Hepatocyte (in vitro differentiated cells): ENCODE measurements at regions not wholly inside any gene's neighbourhood (a gene's known extent, or its start where the extent isn't known, plus 50 kb on each side); places are given as distances from the start of the nearest gene placed in this dataset.
"Not testable (repeated sequence)": the region's sequence is repeated elsewhere in the genome, so short reads cannot be mapped to it uniquely, and the experiment has no call there.

ENCODE experiments used
- DNase-seq: peaks from one replicate; pipeline ENCODE4 v3.0.0-alpha.2; 2016; ENCODE audit warnings: low spot score
- H2AFZ ChIP-seq: fragments of 200-600 bp; sonication (generic); 2 replicates; pipeline ENCODE4 v1.6.0; 2016; ENCODE audit warnings: antibody characterized with exemption, mild to moderate bottlenecking
- H3K27ac ChIP-seq: fragments of 200-600 bp; sonication (generic); 2 replicates; pipeline ENCODE4 v1.5.1; 2016; ENCODE audit warnings: mild to moderate bottlenecking
- H3K27me3 ChIP-seq: fragments of 200-600 bp; sonication (generic); 2 replicates; pipeline ENCODE4 v1.6.1; 2016
- H3K36me3 ChIP-seq: fragments of 200-600 bp; sonication (generic); replicated peaks from 2 replicates; pipeline ENCODE4 v1.5.1; 2016; ENCODE audit warnings: low read depth; ENCODE audit not compliant: insufficient read depth
- H3K4me1 ChIP-seq: fragments of 200-600 bp; sonication (generic); 2 replicates; pipeline ENCODE4 v1.5.1; 2016; ENCODE audit warnings: mild to moderate bottlenecking, moderate library complexity; ENCODE audit not compliant: insufficient read depth
- H3K4me2 ChIP-seq: fragments of 200-600 bp; sonication (generic); 2 replicates; pipeline ENCODE4 v1.6.0; 2016
- H3K4me3 ChIP-seq: fragments of 200-600 bp; sonication (generic); 2 replicates; pipeline ENCODE4 v1.5.1; 2016; ENCODE audit warnings: mild to moderate bottlenecking
- H3K79me2 ChIP-seq: fragments of 200-600 bp; sonication (generic); 2 replicates; pipeline ENCODE4 v1.6.0; 2017; ENCODE audit warnings: mild to moderate bottlenecking
- H3K9me2 ChIP-seq: fragments of 200-600 bp; sonication (generic); replicated peaks from 2 replicates; pipeline ENCODE4 v1.6.0; 2017; ENCODE audit warnings: mild to moderate bottlenecking; ENCODE audit not compliant: insufficient read depth
- H3K9me3 ChIP-seq: fragments of 200-600 bp; sonication (generic); 2 replicates; pipeline ENCODE4 v1.5.1; 2016; ENCODE audit warnings: low read depth, mild to moderate bottlenecking
- H4K20me1 ChIP-seq: fragments of 200-600 bp; sonication (generic); 2 replicates; pipeline ENCODE4 v1.6.0; 2016; ENCODE audit warnings: mild to moderate bottlenecking; ENCODE audit not compliant: insufficient read depth, poor library complexity, severe bottlenecking
- WGBS: methylation state at CpG from one replicate; pipeline ENCODE4 v1.1.6; 2016; ENCODE audit warnings: low lambda C conversion rate; ENCODE audit errors: missing lambda C conversion rate; 5-methylcytosine and 5-hydroxymethylcytosine counted together

DNA sequence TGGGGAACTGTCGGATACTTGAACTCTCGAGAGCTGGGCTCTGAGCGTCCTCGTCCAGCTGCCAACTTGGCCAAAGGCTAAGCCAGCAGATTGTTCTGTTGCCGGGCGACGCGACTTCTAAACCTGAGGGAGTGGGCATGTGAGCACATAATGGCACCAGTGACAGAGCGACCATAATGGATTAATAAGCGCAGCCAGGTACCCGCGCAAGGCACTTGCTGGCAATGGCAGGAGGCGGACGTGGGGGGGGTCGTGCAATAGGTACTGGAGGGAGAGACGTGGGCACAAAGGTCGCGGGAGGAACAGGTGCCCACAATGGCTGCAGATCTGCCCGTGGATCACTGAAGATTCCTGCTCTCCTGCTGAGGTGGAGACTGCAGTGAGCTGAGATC lies 1368.7 kb downstream of the CDH12 start:
- not testable (repeated sequence) for H3K9me2 ChIP-seq, H3K4me1 ChIP-seq, H3K4me2 ChIP-seq, H3K36me3 ChIP-seq, H2AFZ ChIP-seq, H3K4me3 ChIP-seq, H3K27ac ChIP-seq, H3K79me2 ChIP-seq, H4K20me1 ChIP-seq, DNase-seq, H3K9me3 ChIP-seq, H3K27me3 ChIP-seq
- over 99% methylated on average over 15 of the region's 19 CpGs for WGBS

DNA sequence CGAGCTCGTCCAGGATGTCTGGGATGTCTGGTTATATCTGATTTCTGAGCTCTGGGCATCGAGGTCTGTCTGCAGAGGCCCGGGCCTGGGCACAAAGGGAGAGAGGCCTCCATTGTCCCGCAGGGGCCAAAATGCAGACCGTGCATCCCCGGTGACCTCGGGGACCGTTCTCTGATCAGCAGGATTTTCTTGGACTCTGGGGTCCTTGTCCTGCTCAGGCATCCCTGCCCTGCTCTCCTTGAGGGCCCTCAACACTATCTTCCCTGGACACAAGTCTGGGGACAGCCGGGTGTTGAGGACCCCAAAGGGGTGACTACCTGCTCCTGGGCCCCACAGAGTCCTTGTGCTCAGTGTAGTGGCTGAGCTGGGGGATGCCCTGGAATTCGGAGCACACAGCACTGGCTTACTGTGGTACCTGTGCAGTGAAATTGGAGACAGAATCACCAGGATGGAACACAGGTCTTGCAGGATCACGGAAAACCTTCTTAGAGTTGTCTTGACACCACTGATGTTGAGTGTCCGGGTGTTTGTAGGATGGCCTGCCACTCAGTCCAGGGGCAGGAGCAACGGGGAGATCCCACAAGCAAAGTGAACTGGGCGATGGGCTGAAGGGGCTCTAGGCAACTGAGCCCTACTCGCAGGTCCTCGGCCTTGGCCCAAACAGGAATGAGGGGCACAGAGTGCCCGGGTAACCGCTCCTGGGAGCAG lies 1369.2 kb downstream of the CDH12 start:
- H3K9me3 ChIP-seq, H3K36me3 ChIP-seq, H3K4me1 ChIP-seq, H3K27me3 ChIP-seq, H3K4me3 ChIP-seq, H3K79me2 ChIP-seq, H4K20me1 ChIP-seq, H2AFZ ChIP-seq, DNase-seq, H3K27ac ChIP-seq, H3K9me2 ChIP-seq, H3K4me2 ChIP-seq: not testable (repeated sequence)
- WGBS, result 98% methylated on average over 18 of the region's 19 CpGs

DNA sequence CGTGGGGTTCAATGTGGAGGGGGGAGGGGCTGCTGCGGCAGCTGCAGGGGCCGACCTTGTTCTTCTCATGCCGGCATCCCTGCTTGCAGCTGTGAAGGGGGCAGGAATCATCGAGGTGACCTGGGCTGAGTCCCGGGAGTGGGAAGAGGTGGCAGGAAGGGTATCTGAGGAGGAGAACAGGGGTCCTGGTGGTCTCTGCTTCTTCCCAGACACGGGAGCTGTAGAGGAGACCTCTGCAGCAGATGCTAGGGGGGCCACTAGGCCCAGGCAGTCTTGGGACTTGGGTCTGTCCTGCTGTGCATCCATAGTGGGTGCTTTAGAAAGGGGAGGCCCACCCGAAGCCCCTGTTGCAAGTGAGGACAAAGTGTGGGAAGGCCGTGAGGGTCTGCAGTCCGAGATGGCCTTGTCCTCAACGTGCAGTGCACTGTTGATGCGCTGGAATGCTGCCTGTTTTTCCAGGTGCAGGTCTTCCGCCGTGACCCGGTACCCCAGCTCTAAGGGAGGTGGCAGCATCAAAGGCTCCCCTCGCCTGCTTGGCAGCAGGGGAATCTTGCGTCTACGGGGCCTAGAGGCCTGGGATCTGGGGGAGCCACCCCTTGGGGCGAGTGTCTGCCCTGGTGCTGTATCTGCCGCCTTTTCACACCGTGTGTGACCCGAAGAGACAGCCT lies 1370.0 kb downstream of the CDH12 start:
- DNase-seq, H3K36me3 ChIP-seq, H4K20me1 ChIP-seq, H3K4me3 ChIP-seq, H3K27me3 ChIP-seq, H3K9me3 ChIP-seq, H3K4me2 ChIP-seq, H3K27ac ChIP-seq, H2AFZ ChIP-seq, H3K4me1 ChIP-seq, H3K79me2 ChIP-seq, H3K9me2 ChIP-seq: not testable (repeated sequence)
- 96% methylated on average over 20 of the region's 22 CpGs for WGBS

DNA sequence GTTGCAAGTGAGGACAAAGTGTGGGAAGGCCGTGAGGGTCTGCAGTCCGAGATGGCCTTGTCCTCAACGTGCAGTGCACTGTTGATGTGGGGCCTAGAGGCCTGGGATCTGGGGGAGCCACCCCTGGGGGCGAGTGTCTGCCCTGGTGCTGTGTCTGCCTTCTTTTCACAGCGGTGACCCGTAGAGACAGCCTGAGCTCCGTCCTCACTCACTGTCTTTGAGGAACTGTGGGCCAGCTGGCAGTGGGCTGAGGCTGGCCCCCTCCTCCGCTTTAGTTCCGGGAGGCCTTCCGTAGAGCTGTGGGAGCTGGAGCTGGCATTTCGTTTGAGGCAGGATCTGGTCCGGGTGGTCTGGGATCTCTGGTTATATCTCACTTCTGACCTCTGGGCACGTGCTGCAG lies 1370.6 kb downstream of the CDH12 start:
- not testable (repeated sequence) for H3K27me3 ChIP-seq, H3K27ac ChIP-seq, H3K9me3 ChIP-seq, H3K4me3 ChIP-seq, H3K79me2 ChIP-seq, H3K9me2 ChIP-seq, DNase-seq, H4K20me1 ChIP-seq, H3K36me3 ChIP-seq, H3K4me2 ChIP-seq, H3K4me1 ChIP-seq, H2AFZ ChIP-seq
- WGBS, result 93% methylated on average over 13 of the region's 13 CpGs

DNA sequence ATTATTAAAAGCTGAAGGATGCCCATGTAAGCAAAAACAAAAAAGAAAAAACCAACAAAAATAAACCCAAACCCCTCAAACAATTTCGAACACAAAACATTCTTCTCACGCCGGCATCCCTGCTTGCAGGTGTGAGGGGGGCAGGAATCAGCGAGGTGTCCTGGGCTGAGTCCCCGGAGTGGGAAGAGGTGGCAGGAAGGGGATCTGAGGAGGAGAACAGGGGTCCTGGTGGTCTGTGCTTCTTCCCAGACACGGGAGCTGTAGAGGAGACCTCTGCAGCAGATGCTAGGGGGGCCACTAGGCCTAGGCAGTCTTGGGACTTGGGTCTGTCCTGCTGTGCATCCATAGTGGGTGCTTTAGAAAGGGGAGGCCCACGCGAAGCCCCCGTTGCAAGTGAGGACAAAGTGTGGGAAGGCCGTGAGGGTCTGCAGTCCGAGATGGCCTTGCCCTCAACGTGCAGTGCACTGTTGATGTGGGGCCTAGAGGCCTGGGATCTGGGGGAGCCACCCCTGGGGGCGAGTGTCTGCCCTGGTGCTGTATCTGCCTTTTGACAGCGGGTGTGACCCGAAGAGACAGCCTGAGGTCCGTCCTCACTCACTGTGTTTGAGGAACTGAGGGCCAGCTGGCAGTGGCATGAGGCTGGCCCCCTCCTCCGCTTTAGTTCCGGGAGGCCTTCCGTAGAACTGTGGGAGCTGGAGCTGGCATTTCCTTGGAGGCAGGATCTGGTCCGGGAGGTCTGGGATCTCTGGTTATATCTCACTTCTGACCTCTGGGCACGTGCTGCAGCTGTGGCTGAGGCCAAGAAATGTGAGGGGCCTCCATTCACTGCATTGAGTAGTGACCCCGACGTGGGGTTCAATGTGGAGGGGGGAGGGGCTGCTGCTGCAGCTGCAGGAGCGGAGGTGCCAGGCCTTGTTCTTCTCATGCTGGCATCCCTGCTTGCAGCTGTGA lies 1371.5 kb downstream of the CDH12 start:
- not testable (repeated sequence) for DNase-seq, H3K9me3 ChIP-seq, H3K79me2 ChIP-seq, H3K4me2 ChIP-seq, H3K27me3 ChIP-seq, H3K4me1 ChIP-seq, H3K27ac ChIP-seq, H4K20me1 ChIP-seq, H2AFZ ChIP-seq, H3K4me3 ChIP-seq, H3K36me3 ChIP-seq, H3K9me2 ChIP-seq
- WGBS, result 94% methylated on average over 24 of the region's 24 CpGs

DNA sequence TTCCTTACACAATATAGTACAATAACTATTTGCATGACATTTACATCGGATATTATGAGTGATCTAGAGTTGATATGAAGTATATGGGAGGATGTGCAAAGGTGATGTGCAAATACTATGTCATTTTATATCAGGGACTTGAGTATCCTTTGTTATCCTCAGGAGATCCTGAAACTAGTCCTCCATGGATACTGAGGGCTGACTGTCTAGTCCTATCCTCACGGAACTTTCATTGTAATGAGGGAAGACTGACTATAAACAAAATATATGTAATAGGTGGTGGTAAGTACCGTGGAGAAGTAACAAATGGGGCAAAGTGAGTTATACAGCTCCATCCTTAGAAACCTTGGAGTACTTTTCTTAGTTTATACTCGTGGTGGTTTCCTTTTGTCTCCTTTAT lies 1373.1 kb downstream of the CDH12 start:
- not testable (repeated sequence) for H3K79me2 ChIP-seq, H4K20me1 ChIP-seq, H3K4me1 ChIP-seq

DNA sequence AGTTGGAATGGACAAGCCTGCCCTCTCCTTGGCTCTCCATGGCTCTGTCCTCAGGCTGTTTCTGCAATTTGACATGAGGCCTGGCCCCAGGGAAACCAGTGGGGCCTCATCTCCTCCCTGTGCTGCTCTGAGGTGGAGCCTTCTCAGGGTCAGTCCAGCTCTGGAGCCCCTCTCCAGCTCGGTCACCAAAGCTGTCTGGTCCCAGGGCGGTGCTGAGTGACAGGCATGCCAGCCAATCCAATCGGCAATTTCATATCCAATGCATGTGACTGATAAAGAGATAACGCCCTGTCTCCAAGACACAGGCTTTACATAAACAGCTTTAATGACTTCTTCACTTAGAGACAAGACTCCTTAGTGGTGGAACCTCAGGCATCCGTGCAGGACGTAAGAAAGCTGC lies 1379.2 kb downstream of the CDH12 start:
- not testable (repeated sequence) for H3K4me2 ChIP-seq, H4K20me1 ChIP-seq, H3K4me3 ChIP-seq, H3K27ac ChIP-seq, H3K9me2 ChIP-seq, H3K9me3 ChIP-seq, H3K79me2 ChIP-seq, DNase-seq, H2AFZ ChIP-seq, H3K4me1 ChIP-seq, H3K36me3 ChIP-seq, H3K27me3 ChIP-seq
- 94% methylated on average over 6 of the region's 6 CpGs for WGBS

More for the DNA sequence above, 1373.1 kb downstream of the CDH12 start:
- not testable (repeated sequence) for H3K27me3 ChIP-seq, H3K4me3 ChIP-seq, H3K9me3 ChIP-seq, H2AFZ ChIP-seq, H3K27ac ChIP-seq, H3K9me2 ChIP-seq, DNase-seq, H3K4me2 ChIP-seq, H3K36me3 ChIP-seq
- WGBS, result 95% methylated on average over 4 of the region's 4 CpGs

DNA sequence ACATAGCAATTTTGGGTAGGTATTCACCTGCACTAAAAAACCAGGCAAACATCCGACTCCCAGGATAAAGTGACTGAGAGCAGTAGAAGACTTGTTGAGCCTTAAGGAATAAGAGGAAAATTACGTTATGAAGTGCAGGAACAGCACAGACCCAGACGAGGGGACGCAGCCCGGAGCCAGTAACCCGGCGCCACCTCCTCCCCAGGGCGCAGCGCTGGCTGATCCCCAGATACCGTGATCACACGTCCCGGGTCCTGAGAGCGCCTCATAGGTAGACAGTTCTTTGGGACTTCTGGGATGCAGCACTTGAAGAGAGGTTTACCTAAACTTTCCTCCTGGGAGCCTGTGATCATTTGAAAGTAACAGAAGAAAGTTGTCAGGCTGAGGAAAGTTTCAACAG lies 1379.7 kb downstream of the CDH12 start:
- not testable (repeated sequence) for H3K4me1 ChIP-seq, H3K9me2 ChIP-seq, H4K20me1 ChIP-seq, H2AFZ ChIP-seq, H3K36me3 ChIP-seq, H3K27ac ChIP-seq, H3K4me3 ChIP-seq, H3K27me3 ChIP-seq, H3K9me3 ChIP-seq, DNase-seq, H3K79me2 ChIP-seq, H3K4me2 ChIP-seq
- WGBS, result 96% methylated on average over 12 of the region's 13 CpGs
